HG03354 (cell line): ENCODE measurements at regions not wholly inside any gene's neighbourhood (a gene's known extent, or its start where the extent isn't known, plus 50 kb on each side); places are given as distances from the start of the nearest gene placed in this dataset.

Experiments used
- ATAC-seq: cut with Tn5 transposase; IDR thresholded peaks from one replicate; pipeline ENCODE4 v1.9.1; 2021; ENCODE audit warnings: mild to moderate bottlenecking; ENCODE audit not compliant: unreplicated experiment, poor library complexity, severe bottlenecking

GRCh38 chr13:74205313-74205690 is 71.1 kb upstream of the KLF12 start:
- ATAC-seq, result no peak

DNA sequence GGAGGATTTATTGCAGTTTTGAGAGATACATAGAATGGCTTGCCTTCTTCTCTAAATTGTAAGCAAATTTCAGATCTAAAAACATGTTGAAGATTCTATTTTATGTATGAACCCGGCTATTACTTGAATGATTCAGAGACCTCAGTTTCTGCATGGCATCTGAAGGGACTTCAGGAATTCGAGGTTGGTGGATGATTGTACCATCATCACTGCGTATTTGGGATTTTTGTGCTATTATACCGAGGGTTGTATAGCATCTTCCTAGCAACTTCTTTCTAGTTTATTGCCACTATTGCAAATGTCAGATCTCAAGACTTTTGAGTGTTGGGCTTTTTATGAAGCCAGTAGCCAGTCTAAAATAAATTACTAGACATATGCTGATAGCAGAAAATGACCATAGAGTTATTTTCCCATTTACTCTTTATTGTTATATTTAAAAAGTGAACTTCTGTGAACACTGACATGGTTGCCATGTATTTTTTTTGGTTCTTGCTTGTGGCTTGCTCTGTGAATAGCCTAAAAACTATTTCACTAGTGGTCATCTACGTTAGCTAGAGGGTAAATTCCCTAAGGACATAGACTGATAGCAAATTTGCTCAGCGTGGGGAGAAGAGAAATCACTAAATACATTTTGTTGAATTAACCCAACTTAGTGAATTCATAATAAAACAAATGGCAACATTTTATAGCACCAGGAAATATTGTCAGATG is 70.6 kb upstream of the KLF12 start:
- no peak for ATAC-seq

DNA sequence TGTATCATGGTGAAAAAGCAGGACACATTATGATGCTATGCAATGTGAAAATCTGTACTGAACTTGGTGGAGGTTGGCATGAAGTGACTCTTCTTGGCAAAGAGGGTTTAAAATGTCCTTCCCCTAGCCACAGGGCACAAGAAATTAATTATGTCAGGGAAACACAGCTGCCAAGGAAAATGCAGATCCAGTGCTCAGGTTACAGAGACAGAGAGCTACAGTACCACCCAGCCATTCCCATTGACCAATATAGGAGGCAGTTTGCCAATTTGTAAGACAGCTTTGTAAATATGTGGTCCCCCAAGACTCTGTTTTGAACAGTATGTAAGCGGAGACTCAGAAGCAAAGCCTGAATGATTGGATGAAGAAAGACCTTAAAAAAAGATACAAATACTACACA is 69.4 kb upstream of the KLF12 start:
- no peak for ATAC-seq

DNA sequence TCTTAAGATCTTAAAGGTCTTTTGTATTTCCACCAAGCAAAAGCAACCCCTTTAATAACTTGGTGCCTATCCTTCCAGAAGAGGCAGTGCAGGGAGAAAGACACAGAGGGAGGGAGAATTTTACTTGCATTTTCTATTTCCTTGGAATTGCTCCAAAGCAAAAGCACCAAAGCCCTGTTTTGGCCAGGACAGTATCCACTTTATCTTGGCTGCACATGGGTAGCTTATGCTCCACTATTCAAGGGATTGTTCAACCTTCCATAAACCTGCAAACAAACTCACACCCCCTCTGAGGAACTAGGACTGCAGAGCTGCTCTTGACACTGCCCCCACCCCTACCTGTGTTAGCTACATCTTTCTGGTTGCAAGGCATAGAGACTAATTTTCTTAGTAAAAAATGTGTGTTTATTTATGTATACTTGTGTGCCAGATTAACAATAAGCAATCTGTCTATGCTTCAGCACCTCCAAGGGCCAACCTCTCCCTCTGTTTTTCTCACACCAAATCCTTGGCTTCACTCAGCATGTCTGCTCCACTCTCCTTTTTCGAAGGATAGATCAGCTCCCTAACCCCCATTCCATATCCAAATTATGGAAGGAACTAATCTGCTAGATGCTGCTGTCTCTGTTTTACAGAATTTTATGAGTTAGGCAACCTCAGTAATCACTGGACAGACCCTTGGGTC is 68.1 kb upstream of the KLF12 start:
- ATAC-seq, result no peak

DNA sequence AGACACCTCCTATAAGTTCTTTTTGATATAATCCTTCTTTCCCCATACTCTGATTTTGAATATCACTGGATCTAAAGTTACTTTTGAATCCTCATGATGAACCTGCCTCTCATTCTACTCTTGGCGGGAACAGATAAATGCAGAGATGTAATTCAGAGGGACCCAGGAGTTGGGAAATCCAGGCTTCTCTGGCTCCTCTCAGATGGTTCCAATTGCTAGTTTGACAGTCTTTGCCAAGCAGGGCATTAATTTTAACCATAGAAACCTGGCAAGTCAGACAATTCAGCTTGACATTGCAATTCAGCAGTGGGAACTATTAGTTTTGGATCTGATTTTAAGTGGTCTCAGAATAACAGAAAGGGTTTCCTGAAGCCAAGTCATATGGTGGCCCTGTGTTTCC is 67.3 kb upstream of the KLF12 start:
- no peak for ATAC-seq

GRCh38 chr13:74200081-74200480 is 65.9 kb upstream of the KLF12 start:
- ATAC-seq, result no peak

GRCh38 chr13:74197677-74198429 is 63.6 kb upstream of the KLF12 start:
- ATAC-seq, result no peak

- no peak for ATAC-seq
Measured at GRCh38 chr13:74194846-74195245, 60.6 kb upstream of the KLF12 start.

GRCh38 chr13:74193391-74193790 is 59.2 kb upstream of the KLF12 start:
- no peak for ATAC-seq

GRCh38 chr13:74191410-74191809 is 57.2 kb upstream of the KLF12 start:
- no peak for ATAC-seq

DNA sequence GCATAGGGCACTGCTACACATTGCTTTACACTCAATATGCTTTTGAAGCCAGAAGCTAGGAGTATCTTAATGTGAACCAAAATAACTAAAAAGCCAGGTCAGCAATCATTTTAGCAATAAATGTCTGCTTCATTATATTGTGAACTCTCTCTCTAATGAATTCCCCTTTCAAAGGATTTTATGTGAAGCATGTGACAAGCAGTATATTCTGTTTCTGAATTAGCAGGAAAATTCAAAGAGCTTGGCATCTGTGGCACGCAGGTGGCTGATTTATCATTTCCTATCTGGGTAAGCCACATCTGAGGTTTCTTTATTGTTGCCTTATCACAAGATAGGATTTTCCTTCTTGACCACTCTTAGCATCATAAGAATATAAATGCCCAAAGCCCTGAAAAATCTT is 56.8 kb upstream of the KLF12 start:
- no peak for ATAC-seq

DNA sequence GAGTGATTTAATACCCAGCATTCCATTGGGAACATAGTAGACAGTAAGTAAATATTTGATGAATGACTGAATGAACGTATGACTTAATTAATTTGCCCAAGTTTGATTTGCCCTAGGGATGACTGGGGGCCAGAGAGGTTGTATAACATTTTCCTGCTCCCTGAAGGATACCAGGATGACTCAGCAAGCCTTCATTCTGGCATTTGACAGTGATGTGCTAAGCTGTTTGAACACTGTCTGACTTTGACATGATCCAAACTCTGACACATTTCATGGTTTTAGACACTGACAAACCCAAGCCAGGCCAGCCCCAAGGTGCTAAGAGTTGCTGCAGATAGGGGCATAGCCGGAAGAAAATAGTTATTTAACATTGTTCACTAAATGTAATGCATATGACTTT is 53.4 kb upstream of the KLF12 start:
- ATAC-seq, result no peak

GRCh38 chr13:74184283-74184682 is 50.1 kb upstream of the KLF12 start:
- no peak for ATAC-seq
